Hypothalamus (tissue), 51 donors: ENCODE measurements at regions not wholly inside any gene's neighbourhood (a gene's known extent, or its start where the extent isn't known, plus 50 kb on each side); places are given as distances from the start of the nearest gene placed in this dataset.

Experiments
- DNase-seq, 51 donors: peaks; one replicate each; lab custom pipeline; 2025; lab: John Stamatoyannopoulos, UW

DNA sequence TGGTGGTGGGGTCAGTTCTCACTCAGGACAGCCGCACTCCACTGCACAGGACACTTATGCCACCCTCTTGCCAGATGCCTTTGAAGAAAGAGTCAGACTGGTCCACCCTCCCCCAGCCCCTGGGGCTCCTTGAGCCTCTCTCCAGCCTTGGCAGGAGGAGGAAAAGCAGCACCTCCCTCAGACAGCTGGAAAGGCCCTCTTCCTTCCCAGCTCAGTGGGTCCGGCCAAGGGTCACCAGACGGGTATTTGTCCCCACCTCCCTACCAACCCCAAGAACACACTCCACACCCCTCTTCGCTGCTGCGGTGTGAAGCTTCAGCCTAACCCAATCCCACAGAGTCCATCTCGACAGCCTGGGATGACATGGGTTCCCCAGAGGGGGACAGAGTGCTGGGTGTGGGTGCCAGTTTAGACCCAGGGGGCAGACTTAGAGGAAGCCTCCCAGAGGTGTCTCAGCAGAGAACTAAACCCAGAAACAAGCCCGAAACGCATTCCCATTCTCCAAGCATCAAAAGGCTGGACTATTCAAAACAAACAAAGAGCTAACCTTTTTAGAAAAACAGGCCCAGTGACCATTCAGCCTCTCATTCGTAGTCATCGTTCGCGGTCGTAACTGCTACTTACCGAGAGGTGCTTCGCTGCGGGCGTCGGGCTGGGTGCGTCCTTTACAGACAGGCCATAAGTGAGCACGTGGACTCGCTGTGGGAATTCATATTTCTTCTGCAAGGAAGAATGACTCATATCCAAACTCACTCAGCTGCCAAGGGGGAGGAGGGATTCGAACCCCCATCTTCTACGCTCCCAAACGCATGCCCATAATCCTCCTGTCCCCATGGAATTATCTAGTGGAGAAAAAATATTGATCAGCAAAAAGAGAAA lies 57.5 kb upstream of the ANO1 start:
- no peak for DNase-seq

DNA sequence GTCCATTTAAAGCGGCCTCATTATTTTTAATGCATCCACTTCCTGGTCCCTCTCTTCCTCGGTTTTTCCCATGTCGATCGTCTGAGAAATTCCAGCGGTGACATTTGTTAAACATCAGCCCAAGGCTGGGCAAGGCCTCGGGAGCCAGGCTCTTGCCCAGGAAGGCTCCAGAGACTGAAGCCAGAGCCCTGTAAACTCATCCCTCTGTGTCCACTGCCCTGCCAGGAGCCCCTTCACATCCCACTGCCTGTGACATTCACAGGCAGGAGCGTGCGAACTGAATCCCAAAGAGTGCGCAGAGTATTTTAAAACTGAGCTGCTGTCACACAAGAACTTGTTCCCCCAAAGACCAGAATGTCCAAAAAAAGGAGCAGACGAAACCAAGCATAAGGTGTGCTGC lies 56.5 kb upstream of the ANO1 start:
- DNase-seq, result no peak

DNA sequence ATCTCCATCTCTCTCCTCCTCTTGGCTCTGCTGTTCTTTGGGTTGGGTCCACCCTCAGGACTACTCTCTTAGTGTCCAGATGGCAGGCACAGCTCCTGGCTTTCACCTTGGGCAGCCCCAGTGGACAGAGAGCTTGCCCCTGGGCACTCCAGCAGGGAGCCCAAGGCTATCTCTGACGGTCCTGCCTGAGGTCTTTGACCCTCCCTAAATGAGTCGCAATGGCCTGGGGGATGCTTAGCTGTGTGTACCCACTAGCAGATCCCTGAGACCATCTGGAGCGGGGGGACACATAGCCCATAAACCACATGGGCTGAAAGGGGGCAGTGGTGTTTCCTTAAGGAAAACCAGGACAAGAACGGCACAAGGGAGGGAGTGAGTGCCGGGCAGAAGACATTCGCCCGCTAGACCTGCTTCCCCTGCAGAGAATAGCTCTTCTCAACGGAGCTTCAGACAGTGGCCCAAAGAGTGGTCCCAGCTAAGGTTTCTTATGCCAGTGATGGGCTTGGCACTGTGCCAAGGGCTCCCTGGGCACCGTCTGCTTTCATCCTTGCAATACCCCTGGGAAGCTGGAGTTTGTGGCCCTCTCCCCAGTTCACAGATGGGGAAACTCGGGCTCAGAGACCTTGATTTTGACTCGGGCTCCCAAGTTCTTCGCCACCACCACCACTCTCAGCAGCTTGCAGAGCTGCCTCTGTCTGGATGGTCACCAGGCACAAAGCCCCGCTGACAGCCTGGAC lies 53.9 kb upstream of the ANO1 start:
- DNase-seq, result no peak

DNA sequence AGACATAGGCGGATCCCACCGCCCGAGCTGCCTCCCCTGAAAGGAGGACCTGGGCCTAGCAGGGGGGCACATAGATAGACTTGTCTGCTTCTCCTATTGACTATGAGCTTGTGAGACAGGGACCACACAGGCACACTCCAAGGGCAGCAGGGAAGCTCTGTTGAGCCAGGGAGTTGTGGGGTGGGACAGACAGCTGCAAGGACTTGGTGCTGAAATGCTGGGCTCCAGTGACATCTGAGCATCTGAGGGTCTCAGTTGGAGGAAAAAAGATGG lies 53.4 kb upstream of the ANO1 start:
- no peak for DNase-seq

DNA sequence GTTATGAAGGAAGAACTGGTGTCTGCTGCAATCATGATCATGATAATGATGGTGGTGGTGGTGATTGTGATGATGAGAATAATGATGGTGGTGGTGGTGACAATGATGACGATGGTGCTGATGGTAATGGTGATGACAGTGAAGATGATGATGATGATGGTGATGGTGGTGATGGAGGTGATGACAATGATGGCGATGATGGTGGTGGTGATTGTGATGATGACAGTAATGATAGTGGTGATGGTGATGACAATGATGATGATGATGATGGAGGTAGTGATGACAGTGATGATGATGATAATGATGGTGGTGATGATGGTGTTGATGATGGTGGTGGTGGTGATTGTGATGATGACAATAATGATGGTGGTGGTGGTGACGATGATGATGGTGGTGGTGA lies 52.8 kb upstream of the ANO1 start:
- no peak for DNase-seq

DNA sequence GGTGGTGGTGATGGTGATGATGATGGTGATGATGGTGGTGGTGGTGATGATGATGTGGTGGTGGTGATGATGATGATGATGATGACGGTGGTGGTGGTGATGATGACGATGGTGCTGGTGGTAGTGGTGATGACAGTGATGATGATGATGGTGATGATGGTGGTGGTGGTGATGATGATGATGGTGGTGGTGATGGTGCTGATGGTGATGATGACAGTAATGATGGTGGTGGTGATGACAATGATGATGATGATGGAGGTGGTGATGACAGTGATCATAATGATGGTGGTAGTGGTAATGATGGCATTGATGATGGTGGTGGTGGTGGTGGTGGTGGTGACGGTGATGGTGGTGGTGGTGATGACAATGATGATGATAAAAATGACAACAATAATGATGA lies 52.1 kb upstream of the ANO1 start:
- DNase-seq, result no peak

DNA sequence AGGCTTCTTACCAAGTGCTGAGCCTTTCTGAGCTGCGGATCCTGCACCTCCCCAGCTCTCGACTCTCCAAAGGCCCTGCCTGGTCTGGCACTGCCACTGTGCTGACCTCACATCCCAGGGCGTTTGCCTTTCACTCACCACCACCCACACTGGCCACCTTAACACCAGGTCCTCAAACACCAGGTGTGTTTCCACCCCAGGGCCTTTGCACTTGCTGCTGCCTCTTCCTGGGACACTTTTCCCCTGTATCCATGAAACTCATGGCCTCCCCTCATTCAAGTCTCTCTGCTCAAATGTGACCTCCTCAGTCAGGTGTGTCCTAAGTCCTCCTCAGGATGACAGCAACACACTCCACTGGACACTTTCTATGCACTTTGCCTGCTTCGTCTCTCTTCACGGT lies 51.4 kb upstream of the ANO1 start:
- no peak for DNase-seq

DNA sequence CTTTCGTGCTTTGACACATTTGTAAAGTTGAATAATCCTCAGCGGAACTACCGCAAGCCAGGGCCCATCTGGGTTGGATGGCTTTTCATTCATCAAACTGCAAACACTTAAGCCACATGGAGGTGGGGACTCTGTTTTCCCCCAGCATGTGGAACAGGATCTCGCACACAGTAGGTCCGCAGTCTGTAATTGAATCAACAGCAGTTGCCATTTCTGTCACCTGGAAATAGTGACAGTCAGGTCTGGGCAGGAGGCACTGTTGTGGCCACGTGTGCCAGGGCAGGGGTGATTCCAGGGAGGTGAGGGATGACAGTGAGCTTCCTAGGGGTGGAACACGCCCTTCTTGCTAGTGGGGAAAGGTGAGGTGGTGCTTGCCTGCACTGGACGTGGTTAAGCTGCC lies 50.7 kb upstream of the ANO1 start:
- no peak for DNase-seq

DNA sequence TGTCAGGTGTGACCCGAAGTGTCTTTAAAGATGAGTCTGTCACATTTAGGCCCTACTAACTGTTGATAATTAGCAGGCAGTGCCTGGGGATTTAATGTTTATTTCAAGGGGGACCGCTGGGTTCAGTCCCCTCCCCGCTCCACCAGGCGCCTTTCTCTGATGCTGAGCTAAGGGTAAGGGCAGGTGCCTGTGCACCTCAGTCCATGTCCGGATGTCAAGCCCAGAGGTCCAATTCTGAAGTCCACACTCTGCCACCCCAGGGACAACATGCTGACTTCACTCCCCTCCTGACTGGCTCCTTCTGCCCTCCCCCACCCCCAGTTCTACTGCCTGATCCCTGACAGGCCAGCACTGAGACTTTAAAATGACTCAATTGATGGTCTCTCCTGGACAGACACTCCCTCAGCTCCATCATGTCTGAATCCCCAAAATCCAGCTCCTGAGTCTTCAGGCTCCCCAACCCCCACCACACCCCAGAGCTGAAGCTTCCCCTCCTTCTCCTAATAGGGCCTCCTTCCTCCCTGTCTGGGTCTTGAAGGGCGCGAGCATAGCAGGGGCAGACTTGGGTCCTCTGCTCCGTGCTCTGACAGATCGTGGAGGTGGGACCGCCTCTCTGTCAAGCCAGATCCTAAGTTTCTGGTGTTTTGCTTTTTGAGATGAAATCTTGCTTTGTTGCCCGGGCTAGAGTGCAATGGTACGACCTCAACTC lies 49.8 kb upstream of the ANO1 start:
- DNase-seq, result no peak
